ENCODE measurements at regions not wholly inside any gene's neighbourhood (a gene's known extent, or its start where the extent isn't known, plus 50 kb on each side); places are given as distances from the start of the nearest gene placed in this dataset.

GRCh38 chr18:52227536-52227935, 112.5 kb upstream of the DCC start (continued):
- TF ChIP-seq, protein P1, sequence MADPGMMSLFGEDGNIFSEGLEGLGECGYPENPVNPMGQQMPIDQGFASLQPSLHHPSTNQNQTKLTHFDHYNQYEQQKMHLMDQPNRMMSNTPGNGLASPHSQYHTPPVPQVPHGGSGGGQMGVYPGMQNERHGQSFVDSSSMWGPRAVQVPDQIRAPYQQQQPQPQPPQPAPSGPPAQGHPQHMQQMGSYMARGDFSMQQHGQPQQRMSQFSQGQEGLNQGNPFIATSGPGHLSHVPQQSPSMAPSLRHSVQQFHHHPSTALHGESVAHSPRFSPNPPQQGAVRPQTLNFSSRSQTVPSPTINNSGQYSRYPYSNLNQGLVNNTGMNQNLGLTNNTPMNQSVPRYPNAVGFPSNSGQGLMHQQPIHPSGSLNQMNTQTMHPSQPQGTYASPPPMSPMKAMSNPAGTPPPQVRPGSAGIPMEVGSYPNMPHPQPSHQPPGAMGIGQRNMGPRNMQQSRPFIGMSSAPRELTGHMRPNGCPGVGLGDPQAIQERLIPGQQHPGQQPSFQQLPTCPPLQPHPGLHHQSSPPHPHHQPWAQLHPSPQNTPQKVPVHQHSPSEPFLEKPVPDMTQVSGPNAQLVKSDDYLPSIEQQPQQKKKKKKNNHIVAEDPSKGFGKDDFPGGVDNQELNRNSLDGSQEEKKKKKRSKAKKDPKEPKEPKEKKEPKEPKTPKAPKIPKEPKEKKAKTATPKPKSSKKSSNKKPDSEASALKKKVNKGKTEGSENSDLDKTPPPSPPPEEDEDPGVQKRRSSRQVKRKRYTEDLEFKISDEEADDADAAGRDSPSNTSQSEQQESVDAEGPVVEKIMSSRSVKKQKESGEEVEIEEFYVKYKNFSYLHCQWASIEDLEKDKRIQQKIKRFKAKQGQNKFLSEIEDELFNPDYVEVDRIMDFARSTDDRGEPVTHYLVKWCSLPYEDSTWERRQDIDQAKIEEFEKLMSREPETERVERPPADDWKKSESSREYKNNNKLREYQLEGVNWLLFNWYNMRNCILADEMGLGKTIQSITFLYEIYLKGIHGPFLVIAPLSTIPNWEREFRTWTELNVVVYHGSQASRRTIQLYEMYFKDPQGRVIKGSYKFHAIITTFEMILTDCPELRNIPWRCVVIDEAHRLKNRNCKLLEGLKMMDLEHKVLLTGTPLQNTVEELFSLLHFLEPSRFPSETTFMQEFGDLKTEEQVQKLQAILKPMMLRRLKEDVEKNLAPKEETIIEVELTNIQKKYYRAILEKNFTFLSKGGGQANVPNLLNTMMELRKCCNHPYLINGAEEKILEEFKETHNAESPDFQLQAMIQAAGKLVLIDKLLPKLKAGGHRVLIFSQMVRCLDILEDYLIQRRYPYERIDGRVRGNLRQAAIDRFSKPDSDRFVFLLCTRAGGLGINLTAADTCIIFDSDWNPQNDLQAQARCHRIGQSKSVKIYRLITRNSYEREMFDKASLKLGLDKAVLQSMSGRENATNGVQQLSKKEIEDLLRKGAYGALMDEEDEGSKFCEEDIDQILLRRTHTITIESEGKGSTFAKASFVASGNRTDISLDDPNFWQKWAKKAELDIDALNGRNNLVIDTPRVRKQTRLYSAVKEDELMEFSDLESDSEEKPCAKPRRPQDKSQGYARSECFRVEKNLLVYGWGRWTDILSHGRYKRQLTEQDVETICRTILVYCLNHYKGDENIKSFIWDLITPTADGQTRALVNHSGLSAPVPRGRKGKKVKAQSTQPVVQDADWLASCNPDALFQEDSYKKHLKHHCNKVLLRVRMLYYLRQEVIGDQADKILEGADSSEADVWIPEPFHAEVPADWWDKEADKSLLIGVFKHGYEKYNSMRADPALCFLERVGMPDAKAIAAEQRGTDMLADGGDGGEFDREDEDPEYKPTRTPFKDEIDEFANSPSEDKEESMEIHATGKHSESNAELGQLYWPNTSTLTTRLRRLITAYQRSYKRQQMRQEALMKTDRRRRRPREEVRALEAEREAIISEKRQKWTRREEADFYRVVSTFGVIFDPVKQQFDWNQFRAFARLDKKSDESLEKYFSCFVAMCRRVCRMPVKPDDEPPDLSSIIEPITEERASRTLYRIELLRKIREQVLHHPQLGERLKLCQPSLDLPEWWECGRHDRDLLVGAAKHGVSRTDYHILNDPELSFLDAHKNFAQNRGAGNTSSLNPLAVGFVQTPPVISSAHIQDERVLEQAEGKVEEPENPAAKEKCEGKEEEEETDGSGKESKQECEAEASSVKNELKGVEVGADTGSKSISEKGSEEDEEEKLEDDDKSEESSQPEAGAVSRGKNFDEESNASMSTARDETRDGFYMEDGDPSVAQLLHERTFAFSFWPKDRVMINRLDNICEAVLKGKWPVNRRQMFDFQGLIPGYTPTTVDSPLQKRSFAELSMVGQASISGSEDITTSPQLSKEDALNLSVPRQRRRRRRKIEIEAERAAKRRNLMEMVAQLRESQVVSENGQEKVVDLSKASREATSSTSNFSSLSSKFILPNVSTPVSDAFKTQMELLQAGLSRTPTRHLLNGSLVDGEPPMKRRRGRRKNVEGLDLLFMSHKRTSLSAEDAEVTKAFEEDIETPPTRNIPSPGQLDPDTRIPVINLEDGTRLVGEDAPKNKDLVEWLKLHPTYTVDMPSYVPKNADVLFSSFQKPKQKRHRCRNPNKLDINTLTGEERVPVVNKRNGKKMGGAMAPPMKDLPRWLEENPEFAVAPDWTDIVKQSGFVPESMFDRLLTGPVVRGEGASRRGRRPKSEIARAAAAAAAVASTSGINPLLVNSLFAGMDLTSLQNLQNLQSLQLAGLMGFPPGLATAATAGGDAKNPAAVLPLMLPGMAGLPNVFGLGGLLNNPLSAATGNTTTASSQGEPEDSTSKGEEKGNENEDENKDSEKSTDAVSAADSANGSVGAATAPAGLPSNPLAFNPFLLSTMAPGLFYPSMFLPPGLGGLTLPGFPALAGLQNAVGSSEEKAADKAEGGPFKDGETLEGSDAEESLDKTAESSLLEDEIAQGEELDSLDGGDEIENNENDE (IDR thresholded peaks at IDR 0.05; ENCODE audit: insufficient replicate concordance, low read length), result no peak
- TF ChIP-seq ATF3 (IDR thresholded peaks at IDR 0.05; ENCODE audit: insufficient read depth, low read depth, low read length), result no peak
